Retinal pigment epithelial cell (primary cell): ENCODE measurements at regions not wholly inside any gene's neighbourhood (a gene's known extent, or its start where the extent isn't known, plus 50 kb on each side); places are given as distances from the start of the nearest gene placed in this dataset.

Experiments used
- DNase-seq: peaks from one replicate; pipeline ENCODE4 v3.0.0-alpha.2; 2010; ENCODE audit warnings: low read depth
- H3K4me3 ChIP-seq: 2 replicates; pipeline ENCODE4 v1.5.1; 2011; ENCODE audit warnings: mild to moderate bottlenecking, low read length, control low read depth, moderate library complexity
- CTCF ChIP-seq: conservative IDR thresholded peaks from 2 replicates; pipeline ENCODE4 v1.5.1; 2011; ENCODE audit warnings: low read depth, low read length, control low read depth, inconsistent platforms

- H3K4me3 ChIP-seq, result no peak overlapping the region
- DNase-seq, result no peak
- TF ChIP-seq CTCF, result no peak
Observed at GRCh38 chr18:37922162-37922561, 356.6 kb upstream of the CELF4 start.

- TF ChIP-seq CTCF, result no peak
- no peak for DNase-seq
- no peak overlapping the region for H3K4me3 ChIP-seq
Observed at GRCh38 chr18:37920865-37921264, 355.3 kb upstream of the CELF4 start.

GRCh38 chr18:37913051-37913450 lies 347.5 kb upstream of the CELF4 start:
- TF ChIP-seq CTCF, result no peak
- no peak overlapping the region for H3K4me3 ChIP-seq
- no peak for DNase-seq

- DNase-seq, result no peak
- no peak overlapping the region for H3K4me3 ChIP-seq
- TF ChIP-seq CTCF, result no peak
Observed at GRCh38 chr18:37902344-37902743, 336.7 kb upstream of the CELF4 start.

GRCh38 chr18:37900326-37900725 lies 334.7 kb upstream of the CELF4 start:
- DNase-seq, result no peak
- TF ChIP-seq CTCF, result no peak
- H3K4me3 ChIP-seq, result no peak overlapping the region

GRCh38 chr18:37889963-37890362 lies 324.4 kb upstream of the CELF4 start:
- H3K4me3 ChIP-seq, result no peak overlapping the region
- TF ChIP-seq CTCF, result no peak
- DNase-seq, result no peak

GRCh38 chr18:37874721-37875120 lies 309.1 kb upstream of the CELF4 start:
- H3K4me3 ChIP-seq, result no peak overlapping the region
- DNase-seq, result no peak
- TF ChIP-seq CTCF, result no peak
